Panc1 (cell line): ENCODE measurements at regions not wholly inside any gene's neighbourhood (a gene's known extent, or its start where the extent isn't known, plus 50 kb on each side); places are given as distances from the start of the nearest gene placed in this dataset.

Source experiments
- POLR2AphosphoS5 ChIP-seq: IDR thresholded peaks from 2 replicates; pipeline ENCODE4 v1.6.1; 2012; ENCODE audit warnings: mild to moderate bottlenecking, low read depth, low read length, moderate library complexity
- SIN3A ChIP-seq: IDR thresholded peaks from 2 replicates; pipeline ENCODE4 v1.6.1; 2012; ENCODE audit warnings: low read depth, mild to moderate bottlenecking, low read length, moderate library complexity, borderline replicate concordance; ENCODE audit not compliant: insufficient read depth
- TF ChIP-seq, protein P1 (sequence below): fragments of 450-650 bp; IDR thresholded peaks from 2 replicates; pipeline ENCODE4 v1.5.1; 2017; ENCODE audit warnings: mild to moderate bottlenecking
- TF ChIP-seq, protein P2 (sequence below), 2 experiments: IDR thresholded peaks; 2 replicates each; pipeline ENCODE4 v1.6.1; 2011 to 2012; ENCODE audit warnings: low read depth in 2 of 2, control low read depth in 1 of 2, low read length in 1 of 2, mild to moderate bottlenecking in 1 of 2, moderate library complexity in 1 of 2; ENCODE audit not compliant: insufficient read depth in 1 of 2

DNA sequence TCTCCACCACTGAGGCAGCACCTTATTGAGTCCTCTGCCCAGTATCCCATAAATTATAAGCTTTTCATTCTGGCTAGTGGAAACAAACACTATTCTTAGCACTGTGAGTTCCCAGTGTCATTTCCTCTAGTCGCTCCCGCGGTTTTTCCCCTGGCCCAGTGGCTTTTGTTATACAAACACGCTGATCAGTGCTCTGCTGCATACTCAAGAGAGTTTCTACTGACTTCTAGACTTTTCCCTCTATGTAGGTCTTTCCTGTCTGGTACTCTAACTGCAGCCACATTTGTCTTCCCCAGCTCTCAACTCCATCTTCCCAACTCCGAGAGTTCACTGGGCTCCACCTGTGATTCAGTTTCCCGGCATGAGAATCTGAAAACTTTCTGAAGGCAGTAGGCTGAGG, 556.6 kb upstream of the SALL1 start:
- TF ChIP-seq, protein P1, sequence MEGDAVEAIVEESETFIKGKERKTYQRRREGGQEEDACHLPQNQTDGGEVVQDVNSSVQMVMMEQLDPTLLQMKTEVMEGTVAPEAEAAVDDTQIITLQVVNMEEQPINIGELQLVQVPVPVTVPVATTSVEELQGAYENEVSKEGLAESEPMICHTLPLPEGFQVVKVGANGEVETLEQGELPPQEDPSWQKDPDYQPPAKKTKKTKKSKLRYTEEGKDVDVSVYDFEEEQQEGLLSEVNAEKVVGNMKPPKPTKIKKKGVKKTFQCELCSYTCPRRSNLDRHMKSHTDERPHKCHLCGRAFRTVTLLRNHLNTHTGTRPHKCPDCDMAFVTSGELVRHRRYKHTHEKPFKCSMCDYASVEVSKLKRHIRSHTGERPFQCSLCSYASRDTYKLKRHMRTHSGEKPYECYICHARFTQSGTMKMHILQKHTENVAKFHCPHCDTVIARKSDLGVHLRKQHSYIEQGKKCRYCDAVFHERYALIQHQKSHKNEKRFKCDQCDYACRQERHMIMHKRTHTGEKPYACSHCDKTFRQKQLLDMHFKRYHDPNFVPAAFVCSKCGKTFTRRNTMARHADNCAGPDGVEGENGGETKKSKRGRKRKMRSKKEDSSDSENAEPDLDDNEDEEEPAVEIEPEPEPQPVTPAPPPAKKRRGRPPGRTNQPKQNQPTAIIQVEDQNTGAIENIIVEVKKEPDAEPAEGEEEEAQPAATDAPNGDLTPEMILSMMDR: no peak
- TF ChIP-seq, protein P2, sequence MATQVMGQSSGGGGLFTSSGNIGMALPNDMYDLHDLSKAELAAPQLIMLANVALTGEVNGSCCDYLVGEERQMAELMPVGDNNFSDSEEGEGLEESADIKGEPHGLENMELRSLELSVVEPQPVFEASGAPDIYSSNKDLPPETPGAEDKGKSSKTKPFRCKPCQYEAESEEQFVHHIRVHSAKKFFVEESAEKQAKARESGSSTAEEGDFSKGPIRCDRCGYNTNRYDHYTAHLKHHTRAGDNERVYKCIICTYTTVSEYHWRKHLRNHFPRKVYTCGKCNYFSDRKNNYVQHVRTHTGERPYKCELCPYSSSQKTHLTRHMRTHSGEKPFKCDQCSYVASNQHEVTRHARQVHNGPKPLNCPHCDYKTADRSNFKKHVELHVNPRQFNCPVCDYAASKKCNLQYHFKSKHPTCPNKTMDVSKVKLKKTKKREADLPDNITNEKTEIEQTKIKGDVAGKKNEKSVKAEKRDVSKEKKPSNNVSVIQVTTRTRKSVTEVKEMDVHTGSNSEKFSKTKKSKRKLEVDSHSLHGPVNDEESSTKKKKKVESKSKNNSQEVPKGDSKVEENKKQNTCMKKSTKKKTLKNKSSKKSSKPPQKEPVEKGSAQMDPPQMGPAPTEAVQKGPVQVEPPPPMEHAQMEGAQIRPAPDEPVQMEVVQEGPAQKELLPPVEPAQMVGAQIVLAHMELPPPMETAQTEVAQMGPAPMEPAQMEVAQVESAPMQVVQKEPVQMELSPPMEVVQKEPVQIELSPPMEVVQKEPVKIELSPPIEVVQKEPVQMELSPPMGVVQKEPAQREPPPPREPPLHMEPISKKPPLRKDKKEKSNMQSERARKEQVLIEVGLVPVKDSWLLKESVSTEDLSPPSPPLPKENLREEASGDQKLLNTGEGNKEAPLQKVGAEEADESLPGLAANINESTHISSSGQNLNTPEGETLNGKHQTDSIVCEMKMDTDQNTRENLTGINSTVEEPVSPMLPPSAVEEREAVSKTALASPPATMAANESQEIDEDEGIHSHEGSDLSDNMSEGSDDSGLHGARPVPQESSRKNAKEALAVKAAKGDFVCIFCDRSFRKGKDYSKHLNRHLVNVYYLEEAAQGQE (IDR thresholded peaks at IDR 0.05; ENCODE audit: insufficient read depth in 1 of 2, low read depth in 2 of 2, low read length in 1 of 2): no peak
- TF ChIP-seq POLR2AphosphoS5 (no peak), SIN3A (no peak)
